ENCODE measurements at regions not wholly inside any gene's neighbourhood (a gene's known extent, or its start where the extent isn't known, plus 50 kb on each side); places are given as distances from the start of the nearest gene placed in this dataset.

- H3K27ac ChIP-seq (replicated peaks) = no peak overlapping the region
These were observed 59.1 kb upstream of the DAPL1 start for GRCh38 chr2:158735822-158736580.

GRCh38 chr2:158738363-158738762 lies 56.8 kb upstream of the DAPL1 start:
- DNase-seq (ENCODE audit: low read depth in 1 of 2, low spot score in 1 of 2) = no peak
- TF ChIP-seq SPI1 (IDR thresholded peaks at IDR 0.05; ENCODE audit: borderline replicate concordance, low read depth) (no peak), CTCF (IDR thresholded peaks at IDR 0.05; ENCODE audit: insufficient read depth, low read length) (no peak), POLR2AphosphoS5 (IDR thresholded peaks at IDR 0.05; ENCODE audit: low read depth) (no peak), GABPA (IDR thresholded peaks at IDR 0.05; ENCODE audit: low read depth) (no peak)
- TF ChIP-seq, protein P1, sequence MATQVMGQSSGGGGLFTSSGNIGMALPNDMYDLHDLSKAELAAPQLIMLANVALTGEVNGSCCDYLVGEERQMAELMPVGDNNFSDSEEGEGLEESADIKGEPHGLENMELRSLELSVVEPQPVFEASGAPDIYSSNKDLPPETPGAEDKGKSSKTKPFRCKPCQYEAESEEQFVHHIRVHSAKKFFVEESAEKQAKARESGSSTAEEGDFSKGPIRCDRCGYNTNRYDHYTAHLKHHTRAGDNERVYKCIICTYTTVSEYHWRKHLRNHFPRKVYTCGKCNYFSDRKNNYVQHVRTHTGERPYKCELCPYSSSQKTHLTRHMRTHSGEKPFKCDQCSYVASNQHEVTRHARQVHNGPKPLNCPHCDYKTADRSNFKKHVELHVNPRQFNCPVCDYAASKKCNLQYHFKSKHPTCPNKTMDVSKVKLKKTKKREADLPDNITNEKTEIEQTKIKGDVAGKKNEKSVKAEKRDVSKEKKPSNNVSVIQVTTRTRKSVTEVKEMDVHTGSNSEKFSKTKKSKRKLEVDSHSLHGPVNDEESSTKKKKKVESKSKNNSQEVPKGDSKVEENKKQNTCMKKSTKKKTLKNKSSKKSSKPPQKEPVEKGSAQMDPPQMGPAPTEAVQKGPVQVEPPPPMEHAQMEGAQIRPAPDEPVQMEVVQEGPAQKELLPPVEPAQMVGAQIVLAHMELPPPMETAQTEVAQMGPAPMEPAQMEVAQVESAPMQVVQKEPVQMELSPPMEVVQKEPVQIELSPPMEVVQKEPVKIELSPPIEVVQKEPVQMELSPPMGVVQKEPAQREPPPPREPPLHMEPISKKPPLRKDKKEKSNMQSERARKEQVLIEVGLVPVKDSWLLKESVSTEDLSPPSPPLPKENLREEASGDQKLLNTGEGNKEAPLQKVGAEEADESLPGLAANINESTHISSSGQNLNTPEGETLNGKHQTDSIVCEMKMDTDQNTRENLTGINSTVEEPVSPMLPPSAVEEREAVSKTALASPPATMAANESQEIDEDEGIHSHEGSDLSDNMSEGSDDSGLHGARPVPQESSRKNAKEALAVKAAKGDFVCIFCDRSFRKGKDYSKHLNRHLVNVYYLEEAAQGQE (IDR thresholded peaks at IDR 0.05; ENCODE audit: insufficient replicate concordance, low read depth) = no peak
- no peaks in the 10 kb centered on the region for H3K27me3 ChIP-seq (ENCODE audit: insufficient read depth, poor library complexity, severe bottlenecking)
- H3K4me3 ChIP-seq (replicated peaks; ENCODE audit: insufficient read depth, low read length) = no peak overlapping the region
- no peak overlapping the region for H3K27ac ChIP-seq (replicated peaks)

More at GRCh38 chr2:158735822-158736580, 59.1 kb upstream of the DAPL1 start:
- H3K4me3 ChIP-seq (replicated peaks; ENCODE audit: insufficient read depth, low read length) = no peak overlapping the region
- TF ChIP-seq CTCF (IDR thresholded peaks at IDR 0.05; ENCODE audit: insufficient read depth, low read length) (no peak), GABPA (IDR thresholded peaks at IDR 0.05; ENCODE audit: low read depth) (no peak)
- no peaks in the 10 kb centered on the region for H3K27me3 ChIP-seq (ENCODE audit: insufficient read depth, poor library complexity, severe bottlenecking)
- no peak for DNase-seq (ENCODE audit: low read depth in 1 of 2, low spot score in 1 of 2)

GRCh38 chr2:158740127-158740526 lies 55.0 kb upstream of the DAPL1 start:
- H3K4me3 ChIP-seq (replicated peaks; ENCODE audit: insufficient read depth, low read length) = no peak overlapping the region
- H3K27me3 ChIP-seq (ENCODE audit: insufficient read depth, poor library complexity, severe bottlenecking) = no peaks in the 10 kb centered on the region
- TF ChIP-seq CTCF (IDR thresholded peaks at IDR 0.05; ENCODE audit: insufficient read depth, low read length) = no peak
- no peak for TF ChIP-seq SPI1 (IDR thresholded peaks at IDR 0.05; ENCODE audit: borderline replicate concordance, low read depth)
- TF ChIP-seq GABPA (IDR thresholded peaks at IDR 0.05; ENCODE audit: low read depth) = no peak
- TF ChIP-seq POLR2AphosphoS5 (IDR thresholded peaks at IDR 0.05; ENCODE audit: low read depth) = no peak
- TF ChIP-seq, protein P1 (IDR thresholded peaks at IDR 0.05; ENCODE audit: insufficient replicate concordance, low read depth) = no peak
- no peak overlapping the region for H3K27ac ChIP-seq (replicated peaks)
- DNase-seq (ENCODE audit: low read depth in 1 of 2, low spot score in 1 of 2) = no peak

DNA sequence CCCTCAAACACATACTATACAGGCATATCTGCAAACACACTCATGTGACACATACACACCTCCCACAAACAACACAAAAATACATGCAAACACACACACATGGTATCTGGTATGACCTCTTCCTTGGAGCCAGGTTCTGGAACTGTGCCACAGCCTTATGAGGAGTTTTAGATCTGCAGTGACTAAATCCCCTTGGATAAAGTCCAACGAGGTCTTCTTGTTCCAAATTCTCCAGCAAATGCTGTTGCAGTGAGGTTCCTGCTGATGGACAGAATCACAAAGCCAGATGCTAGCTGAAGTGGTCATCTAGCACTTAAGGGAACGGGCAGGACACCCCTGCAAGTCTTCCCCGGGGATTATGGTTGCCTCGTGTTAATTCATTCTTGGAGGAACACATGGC lies 54.5 kb upstream of the DAPL1 start:
- TF ChIP-seq GABPA (IDR thresholded peaks at IDR 0.05; ENCODE audit: low read depth) (no peak), POLR2AphosphoS5 (IDR thresholded peaks at IDR 0.05; ENCODE audit: low read depth) (no peak)
- TF ChIP-seq, protein P1 (IDR thresholded peaks at IDR 0.05; ENCODE audit: insufficient replicate concordance, low read depth) = no peak
- H3K27ac ChIP-seq (replicated peaks) = no peak overlapping the region
- no peak overlapping the region for H3K4me3 ChIP-seq (replicated peaks; ENCODE audit: insufficient read depth, low read length)
- no peaks in the 10 kb centered on the region for H3K27me3 ChIP-seq (ENCODE audit: insufficient read depth, poor library complexity, severe bottlenecking)
- no peak for DNase-seq (ENCODE audit: low read depth in 1 of 2, low spot score in 1 of 2)
